HG02938 (cell line): ENCODE measurements at regions not wholly inside any gene's neighbourhood (a gene's known extent, or its start where the extent isn't known, plus 50 kb on each side); places are given as distances from the start of the nearest gene placed in this dataset.
"Not testable (repeated sequence)": the region's sequence is repeated elsewhere in the genome, so short reads cannot be mapped to it uniquely, and the experiment has no call there.

ENCODE experiments used
- ATAC-seq: cut with Tn5 transposase; IDR thresholded peaks from one replicate; pipeline ENCODE4 v1.9.1; 2021; ENCODE audit warnings: mild to moderate bottlenecking, moderate library complexity; ENCODE audit not compliant: unreplicated experiment

GRCh38 chr3:18086078-18086477, 339.1 kb downstream of the SATB1 start:
- ATAC-seq = no peak

- ATAC-seq = no peak
Observed at GRCh38 chr3:18085429-18085828, 339.7 kb downstream of the SATB1 start.

- not testable (repeated sequence) for ATAC-seq
Observed at GRCh38 chr3:18083273-18083590, 340.8 kb upstream of the TBC1D5 start.

GRCh38 chr3:18082551-18083272, 340.3 kb upstream of the TBC1D5 start:
- ATAC-seq = no peak

GRCh38 chr3:18080198-18080689, 337.8 kb upstream of the TBC1D5 start:
- ATAC-seq = no peak

- ATAC-seq = no peak
Observed at GRCh38 chr3:18079739-18080138, 337.3 kb upstream of the TBC1D5 start.

GRCh38 chr3:18079062-18079461, 336.6 kb upstream of the TBC1D5 start:
- no peak for ATAC-seq

GRCh38 chr3:18077128-18077840, 334.9 kb upstream of the TBC1D5 start:
- ATAC-seq = no peak

- no peak for ATAC-seq
Observed at GRCh38 chr3:18076301-18076700, 333.9 kb upstream of the TBC1D5 start.

GRCh38 chr3:18075799-18076198, 333.4 kb upstream of the TBC1D5 start:
- no peak for ATAC-seq

GRCh38 chr3:18071833-18072232, 329.4 kb upstream of the TBC1D5 start:
- no peak for ATAC-seq

- ATAC-seq = no peak
Observed at GRCh38 chr3:18070944-18071343, 328.5 kb upstream of the TBC1D5 start.

- ATAC-seq = no peak
Observed at GRCh38 chr3:18070231-18070630, 327.8 kb upstream of the TBC1D5 start.

GRCh38 chr3:18069568-18069967, 327.1 kb upstream of the TBC1D5 start:
- ATAC-seq = no peak

GRCh38 chr3:18066899-18067582, 324.6 kb upstream of the TBC1D5 start:
- ATAC-seq = no peak

GRCh38 chr3:18064586-18064985, 322.2 kb upstream of the TBC1D5 start:
- no peak for ATAC-seq

- ATAC-seq = no peak
Observed at GRCh38 chr3:18062657-18063025, 320.2 kb upstream of the TBC1D5 start.

GRCh38 chr3:18061737-18062656, 319.6 kb upstream of the TBC1D5 start:
- no peak for ATAC-seq

GRCh38 chr3:18058666-18059065, 316.2 kb upstream of the TBC1D5 start:
- no peak for ATAC-seq

GRCh38 chr3:18057471-18058091, 315.1 kb upstream of the TBC1D5 start:
- no peak for ATAC-seq
